ENCODE measurements at regions not wholly inside any gene's neighbourhood (a gene's known extent, or its start where the extent isn't known, plus 50 kb on each side); places are given as distances from the start of the nearest gene placed in this dataset.

DNA sequence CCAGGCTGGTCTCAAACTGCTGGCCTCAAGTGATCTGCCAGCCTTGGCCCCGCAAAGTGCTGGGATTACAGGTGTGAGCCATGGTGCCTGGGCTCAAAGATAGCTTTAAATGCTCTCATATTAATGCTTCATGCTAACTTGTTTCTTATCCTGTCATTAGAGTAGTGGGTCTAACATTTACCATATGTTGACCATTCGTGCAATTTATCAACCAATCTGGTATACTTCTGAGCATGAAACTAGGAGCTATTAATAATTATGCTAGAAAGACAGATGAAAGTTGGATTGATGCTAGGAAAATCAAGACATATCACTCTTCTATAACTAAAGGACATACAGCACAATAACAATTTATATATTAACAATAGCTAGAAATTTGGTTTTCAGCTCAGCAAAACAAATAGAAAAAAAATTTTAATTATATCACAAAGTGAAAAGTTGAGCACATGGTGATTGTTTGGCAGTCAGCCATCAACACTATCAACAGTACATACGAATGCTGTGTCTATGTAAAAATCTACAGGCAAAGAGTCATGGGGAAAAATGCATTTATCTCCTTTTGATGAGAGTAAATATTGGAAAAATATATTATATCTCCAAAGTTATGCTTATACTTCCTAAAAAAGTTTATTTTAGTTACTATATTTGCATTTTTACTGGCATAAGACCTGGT, 112.1 kb upstream of the ABCB5 start:
- H3K9me3 ChIP-seq (ENCODE audit: insufficient read depth, low read depth, low read length), result peaks cover 9% of the 10 kb centered on the region; the same call in 1 of the 2 replicates
- no peak overlapping the region for H3K9ac ChIP-seq (ENCODE audit: low read depth, low read length, poor library complexity, severe bottlenecking)
- H3K9me2 ChIP-seq (replicated peaks; ENCODE audit: low read depth, low read length), result no peaks in the 10 kb centered on the region
- no peak for TF ChIP-seq EZH2phosphoT487 (IDR thresholded peaks at IDR 0.05; ENCODE audit: borderline replicate concordance)
- TF ChIP-seq, protein P1, sequence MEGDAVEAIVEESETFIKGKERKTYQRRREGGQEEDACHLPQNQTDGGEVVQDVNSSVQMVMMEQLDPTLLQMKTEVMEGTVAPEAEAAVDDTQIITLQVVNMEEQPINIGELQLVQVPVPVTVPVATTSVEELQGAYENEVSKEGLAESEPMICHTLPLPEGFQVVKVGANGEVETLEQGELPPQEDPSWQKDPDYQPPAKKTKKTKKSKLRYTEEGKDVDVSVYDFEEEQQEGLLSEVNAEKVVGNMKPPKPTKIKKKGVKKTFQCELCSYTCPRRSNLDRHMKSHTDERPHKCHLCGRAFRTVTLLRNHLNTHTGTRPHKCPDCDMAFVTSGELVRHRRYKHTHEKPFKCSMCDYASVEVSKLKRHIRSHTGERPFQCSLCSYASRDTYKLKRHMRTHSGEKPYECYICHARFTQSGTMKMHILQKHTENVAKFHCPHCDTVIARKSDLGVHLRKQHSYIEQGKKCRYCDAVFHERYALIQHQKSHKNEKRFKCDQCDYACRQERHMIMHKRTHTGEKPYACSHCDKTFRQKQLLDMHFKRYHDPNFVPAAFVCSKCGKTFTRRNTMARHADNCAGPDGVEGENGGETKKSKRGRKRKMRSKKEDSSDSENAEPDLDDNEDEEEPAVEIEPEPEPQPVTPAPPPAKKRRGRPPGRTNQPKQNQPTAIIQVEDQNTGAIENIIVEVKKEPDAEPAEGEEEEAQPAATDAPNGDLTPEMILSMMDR (conservative IDR thresholded peaks at IDR 0.05; ENCODE audit: low read length), result no peak
- H3K36me3 ChIP-seq (ENCODE audit: insufficient read depth, low read length), result no peaks in the 10 kb centered on the region
- no peaks in the 10 kb centered on the region for H3K27me3 ChIP-seq (ENCODE audit: insufficient read depth, low read length, poor library complexity, severe bottlenecking)
- H3K79me2 ChIP-seq (ENCODE audit: insufficient read depth, low read length), result no peaks in the 10 kb centered on the region
- H3K4me3 ChIP-seq (ENCODE audit: low read length, poor library complexity, severe bottlenecking), result no peak overlapping the region
- no peak overlapping the region for H2AFZ ChIP-seq (ENCODE audit: low read length)
- H4K20me1 ChIP-seq (ENCODE audit: insufficient read depth, low read length, poor library complexity, severe bottlenecking), result no peaks in the 10 kb centered on the region
- peaks cover 25% of the 10 kb centered on the region for H3K4me1 ChIP-seq (ENCODE audit: insufficient read depth, low read length, poor library complexity, severe bottlenecking)
- no peak overlapping the region for H3K4me2 ChIP-seq (ENCODE audit: low read depth, low read length, poor library complexity, severe bottlenecking)
- H3F3A ChIP-seq (ENCODE audit: low read depth), result 0 out of 2 replicates have a peak, but pooled peaks cover 2% of the 10 kb centered on the region

DNA sequence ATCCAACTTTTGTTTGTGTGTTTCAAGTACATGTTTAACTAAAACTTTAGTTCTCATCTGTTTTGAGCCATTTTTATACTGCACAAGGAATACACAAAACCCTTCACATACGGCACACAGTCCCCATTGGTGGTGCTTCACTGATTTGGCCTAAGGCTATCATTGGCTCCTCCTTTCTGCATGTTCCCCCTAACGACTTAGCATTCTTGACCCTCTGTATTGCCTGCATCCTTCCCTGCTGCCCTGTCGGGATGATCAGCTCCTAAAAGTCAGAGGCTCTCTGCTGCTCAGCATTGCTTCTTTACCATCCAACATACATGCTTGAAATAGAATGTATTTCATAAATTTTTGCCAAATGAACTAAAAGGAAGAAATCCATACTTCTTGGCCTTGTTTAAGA, 111.4 kb upstream of the ABCB5 start:
- H3K9ac ChIP-seq (ENCODE audit: low read depth, low read length, poor library complexity, severe bottlenecking), result no peak overlapping the region
- H3K9me2 ChIP-seq (replicated peaks; ENCODE audit: low read depth, low read length), result no peaks in the 10 kb centered on the region
- TF ChIP-seq, protein P1 (conservative IDR thresholded peaks at IDR 0.05; ENCODE audit: low read length), result no peak
- TF ChIP-seq EZH2phosphoT487 (IDR thresholded peaks at IDR 0.05; ENCODE audit: borderline replicate concordance), result no peak
- no peak overlapping the region for H2AFZ ChIP-seq (ENCODE audit: low read length)
- H3K27me3 ChIP-seq (ENCODE audit: insufficient read depth, low read length, poor library complexity, severe bottlenecking), result no peaks in the 10 kb centered on the region
- H3K4me1 ChIP-seq (ENCODE audit: insufficient read depth, low read length, poor library complexity, severe bottlenecking), result peaks cover 32% of the 10 kb centered on the region
- H3K79me2 ChIP-seq (ENCODE audit: insufficient read depth, low read length), result no peaks in the 10 kb centered on the region
- no peak overlapping the region for H3K4me3 ChIP-seq (ENCODE audit: low read length, poor library complexity, severe bottlenecking)
- H3F3A ChIP-seq (ENCODE audit: low read depth), result 0 out of 2 replicates have a peak, but pooled peaks cover 5% of the 10 kb centered on the region
- no peak overlapping the region for H3K4me2 ChIP-seq (ENCODE audit: low read depth, low read length, poor library complexity, severe bottlenecking)
- no peaks in the 10 kb centered on the region for H4K20me1 ChIP-seq (ENCODE audit: insufficient read depth, low read length, poor library complexity, severe bottlenecking)
- H3K9me3 ChIP-seq (ENCODE audit: insufficient read depth, low read depth, low read length), result peaks cover 8% of the 10 kb centered on the region; the same call in 1 of the 2 replicates
- H3K36me3 ChIP-seq (ENCODE audit: insufficient read depth, low read length), result no peaks in the 10 kb centered on the region

DNA sequence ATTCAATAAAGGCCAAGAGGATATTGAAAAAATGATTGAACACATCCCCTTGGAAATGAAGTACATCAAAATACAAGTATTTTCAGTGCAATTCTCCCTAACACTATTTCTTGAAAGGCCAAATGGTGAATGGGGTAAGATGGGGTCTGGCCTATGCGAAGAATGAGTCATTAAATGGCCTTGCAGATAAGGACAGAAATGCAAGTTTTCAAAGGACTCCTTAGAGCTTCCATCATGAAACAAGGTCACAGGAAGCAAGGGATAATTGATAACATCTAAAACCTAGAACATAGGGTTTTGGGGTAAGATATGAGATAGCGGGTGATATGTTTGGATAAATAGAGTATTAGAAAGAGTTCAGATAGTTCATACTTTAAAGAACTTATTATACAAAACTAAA, 109.3 kb upstream of the ABCB5 start:
- Histone ChIP-seq H3K9me3 (ENCODE audit: insufficient read depth, low read depth, low read length) (peaks cover 2% of the 10 kb centered on the region; the same call in 1 of the 2 replicates), H3K9me2 (replicated peaks; ENCODE audit: low read depth, low read length) (no peaks in the 10 kb centered on the region), H3K79me2 (ENCODE audit: insufficient read depth, low read length) (no peaks in the 10 kb centered on the region), H3K4me3 (ENCODE audit: low read length, poor library complexity, severe bottlenecking) (no peak overlapping the region), H2AFZ (ENCODE audit: low read length) (no peak overlapping the region), H3K4me1 (ENCODE audit: insufficient read depth, low read length, poor library complexity, severe bottlenecking) (peaks cover 38% of the 10 kb centered on the region), H3F3A (ENCODE audit: low read depth) (0 out of 2 replicates have a peak, but pooled peaks cover 5% of the 10 kb centered on the region), H3K4me2 (ENCODE audit: low read depth, low read length, poor library complexity, severe bottlenecking) (no peak overlapping the region), H4K20me1 (ENCODE audit: insufficient read depth, low read length, poor library complexity, severe bottlenecking) (no peaks in the 10 kb centered on the region), H3K9ac (ENCODE audit: low read depth, low read length, poor library complexity, severe bottlenecking) (no peak overlapping the region), H3K36me3 (ENCODE audit: insufficient read depth, low read length) (no peaks in the 10 kb centered on the region), H3K27me3 (ENCODE audit: insufficient read depth, low read length, poor library complexity, severe bottlenecking) (no peaks in the 10 kb centered on the region)
- no peak for TF ChIP-seq EZH2phosphoT487 (IDR thresholded peaks at IDR 0.05; ENCODE audit: borderline replicate concordance)
- TF ChIP-seq, protein P1 (conservative IDR thresholded peaks at IDR 0.05; ENCODE audit: low read length), result no peak

Measured in Loucy (cell line).